ENCODE measurements at regions not wholly inside any gene's neighbourhood (a gene's known extent, or its start where the extent isn't known, plus 50 kb on each side); places are given as distances from the start of the nearest gene placed in this dataset.

DNA sequence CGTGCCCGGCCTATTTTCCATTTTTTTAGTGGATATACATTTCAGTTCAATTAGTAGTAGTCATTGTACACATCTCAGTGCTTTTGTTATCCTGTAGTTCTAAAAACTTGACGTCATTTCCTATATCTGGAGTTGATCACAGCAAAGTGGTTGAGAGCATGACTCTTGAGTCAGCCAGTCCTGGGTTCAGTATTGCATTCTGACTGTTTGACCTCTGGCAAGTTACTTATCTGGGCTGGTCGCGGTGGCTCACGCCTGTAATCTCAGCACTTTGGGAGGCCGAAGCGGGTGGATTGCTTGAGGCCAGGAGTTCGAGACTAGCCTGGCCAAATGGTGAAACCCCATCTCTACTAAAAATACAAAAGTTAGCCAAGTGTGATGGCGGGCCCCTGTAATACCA, 50.4 kb upstream of the PPM1B start:
- TF ChIP-seq, protein P1, sequence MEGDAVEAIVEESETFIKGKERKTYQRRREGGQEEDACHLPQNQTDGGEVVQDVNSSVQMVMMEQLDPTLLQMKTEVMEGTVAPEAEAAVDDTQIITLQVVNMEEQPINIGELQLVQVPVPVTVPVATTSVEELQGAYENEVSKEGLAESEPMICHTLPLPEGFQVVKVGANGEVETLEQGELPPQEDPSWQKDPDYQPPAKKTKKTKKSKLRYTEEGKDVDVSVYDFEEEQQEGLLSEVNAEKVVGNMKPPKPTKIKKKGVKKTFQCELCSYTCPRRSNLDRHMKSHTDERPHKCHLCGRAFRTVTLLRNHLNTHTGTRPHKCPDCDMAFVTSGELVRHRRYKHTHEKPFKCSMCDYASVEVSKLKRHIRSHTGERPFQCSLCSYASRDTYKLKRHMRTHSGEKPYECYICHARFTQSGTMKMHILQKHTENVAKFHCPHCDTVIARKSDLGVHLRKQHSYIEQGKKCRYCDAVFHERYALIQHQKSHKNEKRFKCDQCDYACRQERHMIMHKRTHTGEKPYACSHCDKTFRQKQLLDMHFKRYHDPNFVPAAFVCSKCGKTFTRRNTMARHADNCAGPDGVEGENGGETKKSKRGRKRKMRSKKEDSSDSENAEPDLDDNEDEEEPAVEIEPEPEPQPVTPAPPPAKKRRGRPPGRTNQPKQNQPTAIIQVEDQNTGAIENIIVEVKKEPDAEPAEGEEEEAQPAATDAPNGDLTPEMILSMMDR (IDR thresholded peaks at IDR 0.05) = no peak
- no peak for TF ChIP-seq EP300 (IDR thresholded peaks at IDR 0.05)
- TF ChIP-seq POLR2A (IDR thresholded peaks at IDR 0.05) = no peak
